OCI-LY7 (cell line): ENCODE measurements at regions not wholly inside any gene's neighbourhood (a gene's known extent, or its start where the extent isn't known, plus 50 kb on each side); places are given as distances from the start of the nearest gene placed in this dataset.

Experiments used
- EZH2phosphoT487 ChIP-seq: fragments of 200-600 bp; sonication (generic); IDR thresholded peaks from 2 replicates; pipeline ENCODE4 v1.6.1; 2018; ENCODE audit warnings: low read depth, borderline replicate concordance, mild to moderate bottlenecking, mixed run types, antibody characterized with exemption, low read length, moderate library complexity, mixed read lengths
- TF ChIP-seq, protein P1 (sequence below): fragments of 200-600 bp; sonication (generic); conservative IDR thresholded peaks from 2 replicates; pipeline ENCODE4 v1.5.1; 2014; ENCODE audit warnings: mild to moderate bottlenecking, antibody characterized with exemption, low read length, moderate library complexity, mixed read lengths

DNA sequence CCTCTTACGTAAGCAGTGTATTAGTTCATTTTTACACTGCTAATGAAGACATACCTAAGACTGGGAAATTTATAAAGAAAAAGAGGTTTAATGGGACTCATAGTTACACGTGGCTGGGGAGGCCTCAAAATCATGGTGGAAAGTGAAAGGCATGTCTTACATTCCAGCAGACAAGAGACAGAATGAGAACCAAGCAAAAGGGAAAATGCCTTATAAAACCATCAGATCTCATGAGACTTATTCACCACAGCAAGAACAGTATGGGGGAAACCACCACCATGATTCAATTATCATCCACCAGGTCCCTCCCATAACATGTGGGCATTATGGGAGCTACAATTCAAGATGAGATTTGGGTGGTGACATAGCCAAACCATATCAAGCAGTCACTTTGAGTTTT, 126.3 kb upstream of the CXCL12 start:
- TF ChIP-seq, protein P1, sequence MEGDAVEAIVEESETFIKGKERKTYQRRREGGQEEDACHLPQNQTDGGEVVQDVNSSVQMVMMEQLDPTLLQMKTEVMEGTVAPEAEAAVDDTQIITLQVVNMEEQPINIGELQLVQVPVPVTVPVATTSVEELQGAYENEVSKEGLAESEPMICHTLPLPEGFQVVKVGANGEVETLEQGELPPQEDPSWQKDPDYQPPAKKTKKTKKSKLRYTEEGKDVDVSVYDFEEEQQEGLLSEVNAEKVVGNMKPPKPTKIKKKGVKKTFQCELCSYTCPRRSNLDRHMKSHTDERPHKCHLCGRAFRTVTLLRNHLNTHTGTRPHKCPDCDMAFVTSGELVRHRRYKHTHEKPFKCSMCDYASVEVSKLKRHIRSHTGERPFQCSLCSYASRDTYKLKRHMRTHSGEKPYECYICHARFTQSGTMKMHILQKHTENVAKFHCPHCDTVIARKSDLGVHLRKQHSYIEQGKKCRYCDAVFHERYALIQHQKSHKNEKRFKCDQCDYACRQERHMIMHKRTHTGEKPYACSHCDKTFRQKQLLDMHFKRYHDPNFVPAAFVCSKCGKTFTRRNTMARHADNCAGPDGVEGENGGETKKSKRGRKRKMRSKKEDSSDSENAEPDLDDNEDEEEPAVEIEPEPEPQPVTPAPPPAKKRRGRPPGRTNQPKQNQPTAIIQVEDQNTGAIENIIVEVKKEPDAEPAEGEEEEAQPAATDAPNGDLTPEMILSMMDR: no peak
- TF ChIP-seq EZH2phosphoT487: no peak
